GM23338 (cell line): ENCODE measurements at regions not wholly inside any gene's neighbourhood (a gene's known extent, or its start where the extent isn't known, plus 50 kb on each side); places are given as distances from the start of the nearest gene placed in this dataset.

Source experiments
- ATAC-seq: fragments of 200-7000 bp; cut with Tn5 transposase; 3 replicates; pipeline ENCODE4 v1.9.1; 2020
- DNase-seq: peaks from one replicate; pipeline ENCODE4 v3.0.0-alpha.2; 2015; ENCODE audit warnings: low spot score
- H2AFZ ChIP-seq: fragments of 200-600 bp; sonication (generic); 2 replicates; pipeline ENCODE4 v1.8.0; 2016; ENCODE audit warnings: antibody characterized with exemption, mild to moderate bottlenecking, moderate library complexity
- H3F3A ChIP-seq: fragments of 200-600 bp; sonication (generic); replicated peaks from 2 replicates; pipeline ENCODE4 v1.8.0; 2017; ENCODE audit warnings: antibody characterized with exemption, mixed run types, low read depth
- H3K27ac ChIP-seq: fragments of 200-600 bp; sonication (generic); 2 replicates; pipeline ENCODE4 v1.6.1; 2016; ENCODE audit warnings: low read depth
- H3K27me3 ChIP-seq: fragments of 200-600 bp; sonication (generic); 2 replicates; pipeline ENCODE4 v1.8.0; 2016; ENCODE audit warnings: mild to moderate bottlenecking, mixed run types, moderate library complexity; ENCODE audit not compliant: insufficient read depth
- H3K36me3 ChIP-seq: fragments of 200-600 bp; sonication (generic); 2 replicates; pipeline ENCODE4 v1.8.0; 2016; ENCODE audit warnings: mild to moderate bottlenecking; ENCODE audit not compliant: insufficient read depth
- H3K4me1 ChIP-seq: fragments of 200-600 bp; sonication (generic); 2 replicates; pipeline ENCODE4 v1.8.0; 2016; ENCODE audit warnings: mild to moderate bottlenecking, moderate library complexity; ENCODE audit not compliant: insufficient read depth
- H3K4me2 ChIP-seq: fragments of 200-600 bp; sonication (generic); 2 replicates; pipeline ENCODE4 v1.7.1; 2017; ENCODE audit warnings: mixed run types
- H3K4me3 ChIP-seq: fragments of 200-600 bp; sonication (generic); 2 replicates; pipeline ENCODE4 v1.6.1; 2016; ENCODE audit warnings: mixed run types
- H3K79me2 ChIP-seq: fragments of 200-600 bp; sonication (generic); replicated peaks from 2 replicates; pipeline ENCODE4 v1.8.0; 2017; ENCODE audit warnings: mild to moderate bottlenecking; ENCODE audit not compliant: insufficient read depth
- H3K9me2 ChIP-seq: fragments of 200-600 bp; sonication (generic); 2 replicates; pipeline ENCODE4 v1.8.0; 2017; ENCODE audit not compliant: insufficient read depth
- H4K20me1 ChIP-seq: fragments of 200-600 bp; sonication (generic); replicated peaks from 2 replicates; pipeline ENCODE4 v1.8.0; 2017; ENCODE audit warnings: mild to moderate bottlenecking; ENCODE audit not compliant: insufficient read depth
- H3K27ac Mint-ChIP-seq: 2 replicates; pipeline ENCODE4 v1.8.0; 2020; ENCODE audit warnings: inconsistent platforms, mild to moderate bottlenecking, moderate library complexity, mixed read lengths
- H3K27me3 Mint-ChIP-seq: 3 replicates; pipeline ENCODE4 v1.8.0; 2022; ENCODE audit warnings: low read depth, mild to moderate bottlenecking, moderate library complexity, mixed read lengths, inconsistent platforms; ENCODE audit not compliant: insufficient read depth, poor library complexity
- H3K36me3 Mint-ChIP-seq: 3 replicates; pipeline ENCODE4 v1.8.0; 2021; ENCODE audit warnings: low read depth, mild to moderate bottlenecking, inconsistent platforms, moderate library complexity, mixed read lengths
- H3K4me1 Mint-ChIP-seq: 3 replicates; pipeline ENCODE4 v1.8.0; 2020; ENCODE audit warnings: mild to moderate bottlenecking, inconsistent platforms, mixed read lengths
- H3K4me3 Mint-ChIP-seq: 3 replicates; pipeline ENCODE4 v1.8.0; 2021; ENCODE audit warnings: moderate library complexity, mild to moderate bottlenecking, inconsistent platforms, mixed read lengths
- H3K9me3 Mint-ChIP-seq: 3 replicates; pipeline ENCODE4 v1.8.0; 2020; ENCODE audit warnings: moderate library complexity, mild to moderate bottlenecking, inconsistent platforms, mixed read lengths
- CREB1 ChIP-seq: fragments of 250-450 bp; sonication (Bioruptor Pico); IDR thresholded peaks from 2 replicates; pipeline ENCODE4 v1.5.0; 2020; ENCODE audit warnings: low read depth, mild to moderate bottlenecking, moderate library complexity
- EZH2 ChIP-seq: fragments of 200-600 bp; sonication (generic); IDR thresholded peaks from one replicate; pipeline ENCODE4 v1.8.0; 2017; ENCODE audit warnings: antibody characterized with exemption, mild to moderate bottlenecking, low read depth; ENCODE audit not compliant: unreplicated experiment
- EZH2phosphoT487 ChIP-seq: fragments of 200-600 bp; sonication (generic); IDR thresholded peaks from one replicate; pipeline ENCODE4 v1.8.1; 2018; ENCODE audit warnings: antibody characterized with exemption; ENCODE audit not compliant: unreplicated experiment
- JUNB ChIP-seq: IDR thresholded peaks from one replicate; pipeline ENCODE4 v1.6.1; 2016; ENCODE audit warnings: antibody characterized with exemption; ENCODE audit not compliant: unreplicated experiment
- NANOG ChIP-seq: IDR thresholded peaks from 2 replicates; pipeline ENCODE4 v1.6.1; 2016; ENCODE audit warnings: antibody characterized with exemption, borderline replicate concordance
- POLR2AphosphoS5 ChIP-seq: IDR thresholded peaks from 2 replicates; pipeline ENCODE4 v1.6.1; 2016; ENCODE audit warnings: antibody characterized with exemption, low read depth
- STAT1 ChIP-seq: IDR thresholded peaks from one replicate; pipeline ENCODE4 v1.6.1; 2016; ENCODE audit warnings: antibody characterized with exemption; ENCODE audit not compliant: unreplicated experiment
- ZNF114 ChIP-seq: fragments of 250-450 bp; sonication (Bioruptor Pico); IDR thresholded peaks from 2 replicates; pipeline ENCODE4 v1.5.0; 2020; ENCODE audit warnings: mild to moderate bottlenecking, moderate library complexity
- ZNF331 ChIP-seq: fragments of 250-450 bp; sonication (Bioruptor Pico); IDR thresholded peaks from 2 replicates; pipeline ENCODE4 v1.5.0; 2020; ENCODE audit warnings: low read depth, mild to moderate bottlenecking, moderate library complexity
- TF ChIP-seq, protein P1 (sequence below): IDR thresholded peaks from one replicate; pipeline ENCODE4 v1.6.1; 2018; ENCODE audit warnings: antibody characterized with exemption; ENCODE audit not compliant: unreplicated experiment
- TF ChIP-seq, protein P2 (sequence below), 2 experiments: fragments of 200-600 bp in 1 of 2; sonication (generic) in 1 of 2; conservative IDR thresholded peaks; 2 replicates each; pipeline versions ENCODE4 v1.5.1 to v1.6.1; 2016 to 2017; ENCODE audit warnings: antibody characterized with exemption in 2 of 2, low read depth in 2 of 2, mild to moderate bottlenecking in 2 of 2, moderate library complexity in 1 of 2
- TF ChIP-seq, protein P3 (sequence below): IDR thresholded peaks from 2 replicates; pipeline ENCODE4 v1.6.1; 2016; ENCODE audit warnings: antibody characterized with exemption
- TF ChIP-seq, protein P4 (sequence below): fragments of 250-450 bp; sonication (Bioruptor Pico); IDR thresholded peaks from 2 replicates; pipeline ENCODE4 v1.5.0; 2020; ENCODE audit warnings: mild to moderate bottlenecking, moderate library complexity

DNA sequence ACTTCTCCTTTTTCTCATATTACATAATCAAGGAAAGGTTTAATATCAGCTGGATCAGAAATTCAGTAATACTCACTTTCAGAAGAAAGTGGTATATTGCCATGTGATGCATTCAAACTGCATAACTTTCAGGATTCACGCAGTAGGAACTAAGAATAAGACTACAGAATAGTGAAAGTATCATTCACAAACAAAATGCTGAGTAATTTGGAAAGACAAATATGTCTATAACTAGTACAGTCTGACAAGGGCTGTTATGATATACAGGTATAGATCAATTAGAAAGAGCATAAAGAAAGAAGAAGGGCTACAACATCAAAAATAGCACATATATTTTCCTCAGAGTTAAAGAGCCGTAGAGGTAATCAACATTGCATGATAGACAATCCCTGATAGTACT, 871.5 kb upstream of the TMPRSS15 start:
- H3K36me3 Mint-ChIP-seq = no peaks in the 10 kb centered on the region
- H3K27ac Mint-ChIP-seq = no peak overlapping the region
- H3K27me3 Mint-ChIP-seq = no peaks in the 10 kb centered on the region
- Histone ChIP-seq H3F3A (no peaks in the 10 kb centered on the region), H3K4me3 (no peak overlapping the region), H3K9me2 (no peaks in the 10 kb centered on the region), H2AFZ (no peak overlapping the region), H4K20me1 (no peaks in the 10 kb centered on the region), H3K27me3 (no peaks in the 10 kb centered on the region), H3K4me1 (no peaks in the 10 kb centered on the region), H3K79me2 (no peaks in the 10 kb centered on the region), H3K4me2 (no peak overlapping the region), H3K36me3 (no peaks in the 10 kb centered on the region), H3K27ac (no peak overlapping the region)
- DNase-seq (no peak), ATAC-seq (no peak)
- H3K9me3 Mint-ChIP-seq = no peaks in the 10 kb centered on the region
- TF ChIP-seq STAT1 (no peak), ZNF114 (CRISPR knock-in tag) (no peak), POLR2AphosphoS5 (no peak), EZH2 (no peak), NANOG (no peak), ZNF331 (CRISPR knock-in tag) (no peak), CREB1 (no peak), EZH2phosphoT487 (no peak), JUNB (no peak)
- TF ChIP-seq, protein P1, sequence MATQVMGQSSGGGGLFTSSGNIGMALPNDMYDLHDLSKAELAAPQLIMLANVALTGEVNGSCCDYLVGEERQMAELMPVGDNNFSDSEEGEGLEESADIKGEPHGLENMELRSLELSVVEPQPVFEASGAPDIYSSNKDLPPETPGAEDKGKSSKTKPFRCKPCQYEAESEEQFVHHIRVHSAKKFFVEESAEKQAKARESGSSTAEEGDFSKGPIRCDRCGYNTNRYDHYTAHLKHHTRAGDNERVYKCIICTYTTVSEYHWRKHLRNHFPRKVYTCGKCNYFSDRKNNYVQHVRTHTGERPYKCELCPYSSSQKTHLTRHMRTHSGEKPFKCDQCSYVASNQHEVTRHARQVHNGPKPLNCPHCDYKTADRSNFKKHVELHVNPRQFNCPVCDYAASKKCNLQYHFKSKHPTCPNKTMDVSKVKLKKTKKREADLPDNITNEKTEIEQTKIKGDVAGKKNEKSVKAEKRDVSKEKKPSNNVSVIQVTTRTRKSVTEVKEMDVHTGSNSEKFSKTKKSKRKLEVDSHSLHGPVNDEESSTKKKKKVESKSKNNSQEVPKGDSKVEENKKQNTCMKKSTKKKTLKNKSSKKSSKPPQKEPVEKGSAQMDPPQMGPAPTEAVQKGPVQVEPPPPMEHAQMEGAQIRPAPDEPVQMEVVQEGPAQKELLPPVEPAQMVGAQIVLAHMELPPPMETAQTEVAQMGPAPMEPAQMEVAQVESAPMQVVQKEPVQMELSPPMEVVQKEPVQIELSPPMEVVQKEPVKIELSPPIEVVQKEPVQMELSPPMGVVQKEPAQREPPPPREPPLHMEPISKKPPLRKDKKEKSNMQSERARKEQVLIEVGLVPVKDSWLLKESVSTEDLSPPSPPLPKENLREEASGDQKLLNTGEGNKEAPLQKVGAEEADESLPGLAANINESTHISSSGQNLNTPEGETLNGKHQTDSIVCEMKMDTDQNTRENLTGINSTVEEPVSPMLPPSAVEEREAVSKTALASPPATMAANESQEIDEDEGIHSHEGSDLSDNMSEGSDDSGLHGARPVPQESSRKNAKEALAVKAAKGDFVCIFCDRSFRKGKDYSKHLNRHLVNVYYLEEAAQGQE = no peak
- TF ChIP-seq, protein P2, sequence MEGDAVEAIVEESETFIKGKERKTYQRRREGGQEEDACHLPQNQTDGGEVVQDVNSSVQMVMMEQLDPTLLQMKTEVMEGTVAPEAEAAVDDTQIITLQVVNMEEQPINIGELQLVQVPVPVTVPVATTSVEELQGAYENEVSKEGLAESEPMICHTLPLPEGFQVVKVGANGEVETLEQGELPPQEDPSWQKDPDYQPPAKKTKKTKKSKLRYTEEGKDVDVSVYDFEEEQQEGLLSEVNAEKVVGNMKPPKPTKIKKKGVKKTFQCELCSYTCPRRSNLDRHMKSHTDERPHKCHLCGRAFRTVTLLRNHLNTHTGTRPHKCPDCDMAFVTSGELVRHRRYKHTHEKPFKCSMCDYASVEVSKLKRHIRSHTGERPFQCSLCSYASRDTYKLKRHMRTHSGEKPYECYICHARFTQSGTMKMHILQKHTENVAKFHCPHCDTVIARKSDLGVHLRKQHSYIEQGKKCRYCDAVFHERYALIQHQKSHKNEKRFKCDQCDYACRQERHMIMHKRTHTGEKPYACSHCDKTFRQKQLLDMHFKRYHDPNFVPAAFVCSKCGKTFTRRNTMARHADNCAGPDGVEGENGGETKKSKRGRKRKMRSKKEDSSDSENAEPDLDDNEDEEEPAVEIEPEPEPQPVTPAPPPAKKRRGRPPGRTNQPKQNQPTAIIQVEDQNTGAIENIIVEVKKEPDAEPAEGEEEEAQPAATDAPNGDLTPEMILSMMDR (conservative IDR thresholded peaks at IDR 0.05; ENCODE audit: low read depth in 2 of 2) = no peak
- TF ChIP-seq, protein P3, sequence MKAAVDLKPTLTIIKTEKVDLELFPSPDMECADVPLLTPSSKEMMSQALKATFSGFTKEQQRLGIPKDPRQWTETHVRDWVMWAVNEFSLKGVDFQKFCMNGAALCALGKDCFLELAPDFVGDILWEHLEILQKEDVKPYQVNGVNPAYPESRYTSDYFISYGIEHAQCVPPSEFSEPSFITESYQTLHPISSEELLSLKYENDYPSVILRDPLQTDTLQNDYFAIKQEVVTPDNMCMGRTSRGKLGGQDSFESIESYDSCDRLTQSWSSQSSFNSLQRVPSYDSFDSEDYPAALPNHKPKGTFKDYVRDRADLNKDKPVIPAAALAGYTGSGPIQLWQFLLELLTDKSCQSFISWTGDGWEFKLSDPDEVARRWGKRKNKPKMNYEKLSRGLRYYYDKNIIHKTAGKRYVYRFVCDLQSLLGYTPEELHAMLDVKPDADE = no peak
- TF ChIP-seq, protein P4, sequence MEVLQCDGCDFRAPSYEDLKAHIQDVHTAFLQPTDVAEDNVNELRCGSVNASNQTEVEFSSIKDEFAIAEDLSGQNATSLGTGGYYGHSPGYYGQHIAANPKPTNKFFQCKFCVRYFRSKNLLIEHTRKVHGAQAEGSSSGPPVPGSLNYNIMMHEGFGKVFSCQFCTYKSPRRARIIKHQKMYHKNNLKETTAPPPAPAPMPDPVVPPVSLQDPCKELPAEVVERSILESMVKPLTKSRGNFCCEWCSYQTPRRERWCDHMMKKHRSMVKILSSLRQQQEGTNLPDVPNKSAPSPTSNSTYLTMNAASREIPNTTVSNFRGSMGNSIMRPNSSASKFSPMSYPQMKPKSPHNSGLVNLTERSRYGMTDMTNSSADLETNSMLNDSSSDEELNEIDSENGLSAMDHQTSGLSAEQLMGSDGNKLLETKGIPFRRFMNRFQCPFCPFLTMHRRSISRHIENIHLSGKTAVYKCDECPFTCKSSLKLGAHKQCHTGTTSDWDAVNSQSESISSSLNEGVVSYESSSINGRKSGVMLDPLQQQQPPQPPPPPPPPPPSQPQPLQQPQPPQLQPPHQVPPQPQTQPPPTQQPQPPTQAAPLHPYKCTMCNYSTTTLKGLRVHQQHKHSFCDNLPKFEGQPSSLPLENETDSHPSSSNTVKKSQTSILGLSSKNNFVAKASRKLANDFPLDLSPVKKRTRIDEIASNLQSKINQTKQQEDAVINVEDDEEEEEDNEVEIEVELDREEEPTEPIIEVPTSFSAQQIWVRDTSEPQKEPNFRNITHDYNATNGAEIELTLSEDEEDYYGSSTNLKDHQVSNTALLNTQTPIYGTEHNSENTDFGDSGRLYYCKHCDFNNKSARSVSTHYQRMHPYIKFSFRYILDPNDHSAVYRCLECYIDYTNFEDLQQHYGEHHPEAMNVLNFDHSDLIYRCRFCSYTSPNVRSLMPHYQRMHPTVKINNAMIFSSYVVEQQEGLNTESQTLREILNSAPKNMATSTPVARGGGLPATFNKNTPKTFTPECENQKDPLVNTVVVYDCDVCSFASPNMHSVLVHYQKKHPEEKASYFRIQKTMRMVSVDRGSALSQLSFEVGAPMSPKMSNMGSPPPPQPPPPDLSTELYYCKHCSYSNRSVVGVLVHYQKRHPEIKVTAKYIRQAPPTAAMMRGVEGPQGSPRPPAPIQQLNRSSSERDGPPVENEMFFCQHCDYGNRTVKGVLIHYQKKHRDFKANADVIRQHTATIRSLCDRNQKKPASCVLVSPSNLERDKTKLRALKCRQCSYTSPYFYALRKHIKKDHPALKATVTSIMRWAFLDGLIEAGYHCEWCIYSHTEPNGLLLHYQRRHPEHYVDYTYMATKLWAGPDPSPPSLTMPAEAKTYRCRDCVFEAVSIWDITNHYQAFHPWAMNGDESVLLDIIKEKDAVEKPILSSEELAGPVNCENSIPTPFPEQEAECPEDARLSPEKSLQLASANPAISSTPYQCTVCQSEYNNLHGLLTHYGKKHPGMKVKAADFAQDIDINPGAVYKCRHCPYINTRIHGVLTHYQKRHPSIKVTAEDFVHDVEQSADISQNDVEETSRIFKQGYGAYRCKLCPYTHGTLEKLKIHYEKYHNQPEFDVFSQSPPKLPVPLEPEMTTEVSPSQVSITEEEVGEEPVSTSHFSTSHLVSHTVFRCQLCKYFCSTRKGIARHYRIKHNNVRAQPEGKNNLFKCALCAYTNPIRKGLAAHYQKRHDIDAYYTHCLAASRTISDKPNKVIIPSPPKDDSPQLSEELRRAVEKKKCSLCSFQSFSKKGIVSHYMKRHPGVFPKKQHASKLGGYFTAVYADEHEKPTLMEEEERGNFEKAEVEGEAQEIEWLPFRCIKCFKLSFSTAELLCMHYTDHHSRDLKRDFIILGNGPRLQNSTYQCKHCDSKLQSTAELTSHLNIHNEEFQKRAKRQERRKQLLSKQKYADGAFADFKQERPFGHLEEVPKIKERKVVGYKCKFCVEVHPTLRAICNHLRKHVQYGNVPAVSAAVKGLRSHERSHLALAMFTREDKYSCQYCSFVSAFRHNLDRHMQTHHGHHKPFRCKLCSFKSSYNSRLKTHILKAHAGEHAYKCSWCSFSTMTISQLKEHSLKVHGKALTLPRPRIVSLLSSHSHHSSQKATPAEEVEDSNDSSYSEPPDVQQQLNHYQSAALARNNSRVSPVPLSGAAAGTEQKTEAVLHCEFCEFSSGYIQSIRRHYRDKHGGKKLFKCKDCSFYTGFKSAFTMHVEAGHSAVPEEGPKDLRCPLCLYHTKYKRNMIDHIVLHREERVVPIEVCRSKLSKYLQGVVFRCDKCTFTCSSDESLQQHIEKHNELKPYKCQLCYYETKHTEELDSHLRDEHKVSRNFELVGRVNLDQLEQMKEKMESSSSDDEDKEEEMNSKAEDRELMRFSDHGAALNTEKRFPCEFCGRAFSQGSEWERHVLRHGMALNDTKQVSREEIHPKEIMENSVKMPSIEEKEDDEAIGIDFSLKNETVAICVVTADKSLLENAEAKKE (CRISPR knock-in tag) = no peak
- no peaks in the 10 kb centered on the region for H3K4me1 Mint-ChIP-seq
- H3K4me3 Mint-ChIP-seq = no peak overlapping the region
